OCI-LY3 (cell line): ENCODE measurements at regions not wholly inside any gene's neighbourhood (a gene's known extent, or its start where the extent isn't known, plus 50 kb on each side); places are given as distances from the start of the nearest gene placed in this dataset.

Source experiments
- H2AFZ ChIP-seq: fragments of 200-600, 300-600 bp; shearing (Covaris generic); 2 replicates; pipeline ENCODE4 v1.6.0; 2014; ENCODE audit warnings: antibody characterized with exemption, low read depth, low read length
- H3K27ac ChIP-seq: fragments of 200-600, 300-600 bp; sonication (generic); 2 replicates; pipeline ENCODE4 v1.5.1; 2014; ENCODE audit warnings: mild to moderate bottlenecking, low read length, moderate library complexity, mixed read lengths
- H3K27me3 ChIP-seq: fragments of 200-600, 300-600 bp; sonication (generic); 2 replicates; pipeline ENCODE4 v1.6.1; 2014; ENCODE audit warnings: low read depth, low read length, mixed read lengths
- H3K36me3 ChIP-seq: fragments of 200-600, 300-600 bp; sonication (generic); replicated peaks from 2 replicates; pipeline ENCODE3; 2014; ENCODE audit warnings: low read depth, low read length, mixed read lengths
- H3K4me1 ChIP-seq: fragments of 300-600, 200-600 bp; sonication (generic); 2 replicates; pipeline ENCODE4 v1.6.1; 2014; ENCODE audit warnings: low read length, mixed read lengths
- H3K4me2 ChIP-seq: fragments of 200-600, 300-600 bp; sonication (generic); 2 replicates; pipeline ENCODE4 v1.6.1; 2014; ENCODE audit warnings: low read length, mixed read lengths
- H3K4me3 ChIP-seq: fragments of 300-600, 200-600 bp; sonication (generic); 2 replicates; pipeline ENCODE4 v1.5.1; 2014; ENCODE audit warnings: antibody characterized with exemption, mild to moderate bottlenecking, low read length, moderate library complexity
- H3K79me2 ChIP-seq: fragments of 300-600, 200-600 bp; shearing (Covaris generic); 2 replicates; pipeline ENCODE4 v1.6.1; 2014; ENCODE audit warnings: mild to moderate bottlenecking, low read length, mixed read lengths
- H3K9ac ChIP-seq: fragments of 300-600, 200-600 bp; shearing (Covaris generic); 2 replicates; pipeline ENCODE4 v1.6.0; 2014; ENCODE audit warnings: mild to moderate bottlenecking, low read length, moderate library complexity
- H3K9me3 ChIP-seq: fragments of 200-600, 300-600 bp; shearing (Covaris generic); 2 replicates; pipeline ENCODE4 v1.6.1; 2014; ENCODE audit warnings: low read length, mixed read lengths; ENCODE audit not compliant: insufficient read depth
- H4K20me1 ChIP-seq: fragments of 200-600, 300-600 bp; sonication (generic); 2 replicates; pipeline ENCODE4 v1.6.1; 2016; ENCODE audit warnings: low read length, mixed read lengths; ENCODE audit not compliant: insufficient read depth
- EZH2phosphoT487 ChIP-seq: fragments of 200-600 bp; shearing (Covaris generic); IDR thresholded peaks from 2 replicates; pipeline ENCODE4 v1.6.1; 2018; ENCODE audit warnings: antibody characterized with exemption, mixed run types, low read depth
- TF ChIP-seq, protein P1 (sequence below): fragments of 200-600, 300-600 bp; sonication (generic); IDR thresholded peaks from 2 replicates; pipeline ENCODE4 v1.5.1; 2014; ENCODE audit warnings: antibody characterized with exemption, low read length, low read depth

DNA sequence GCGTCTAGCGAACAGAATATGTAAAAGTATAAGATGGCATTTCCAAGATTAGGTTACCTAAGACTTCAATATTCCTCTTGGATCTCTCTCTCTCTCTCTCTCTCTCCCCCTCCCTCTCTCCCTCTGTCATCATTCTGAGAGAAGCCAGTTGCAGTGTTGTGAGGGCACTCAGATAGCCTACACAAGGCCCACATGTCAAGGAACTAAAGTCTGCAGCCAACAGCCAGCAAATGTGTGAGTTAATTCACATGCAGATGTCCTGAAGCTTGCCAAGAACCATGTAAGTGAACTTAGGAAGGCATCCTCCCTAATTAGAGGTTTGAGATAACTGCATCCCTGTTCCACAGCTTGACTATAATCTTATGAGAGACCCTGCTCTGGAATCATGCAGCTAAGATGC lies 822.9 kb upstream of the PRR20A start:
- no peaks in the 10 kb centered on the region for H4K20me1 ChIP-seq
- H3K9ac ChIP-seq, result no peak overlapping the region
- no peaks in the 10 kb centered on the region for H3K4me1 ChIP-seq
- H3K4me3 ChIP-seq, result no peak overlapping the region
- H3K27ac ChIP-seq, result no peak overlapping the region
- no peaks in the 10 kb centered on the region for H3K27me3 ChIP-seq
- no peak overlapping the region for H2AFZ ChIP-seq
- H3K9me3 ChIP-seq, result no peaks in the 10 kb centered on the region
- TF ChIP-seq, protein P1, sequence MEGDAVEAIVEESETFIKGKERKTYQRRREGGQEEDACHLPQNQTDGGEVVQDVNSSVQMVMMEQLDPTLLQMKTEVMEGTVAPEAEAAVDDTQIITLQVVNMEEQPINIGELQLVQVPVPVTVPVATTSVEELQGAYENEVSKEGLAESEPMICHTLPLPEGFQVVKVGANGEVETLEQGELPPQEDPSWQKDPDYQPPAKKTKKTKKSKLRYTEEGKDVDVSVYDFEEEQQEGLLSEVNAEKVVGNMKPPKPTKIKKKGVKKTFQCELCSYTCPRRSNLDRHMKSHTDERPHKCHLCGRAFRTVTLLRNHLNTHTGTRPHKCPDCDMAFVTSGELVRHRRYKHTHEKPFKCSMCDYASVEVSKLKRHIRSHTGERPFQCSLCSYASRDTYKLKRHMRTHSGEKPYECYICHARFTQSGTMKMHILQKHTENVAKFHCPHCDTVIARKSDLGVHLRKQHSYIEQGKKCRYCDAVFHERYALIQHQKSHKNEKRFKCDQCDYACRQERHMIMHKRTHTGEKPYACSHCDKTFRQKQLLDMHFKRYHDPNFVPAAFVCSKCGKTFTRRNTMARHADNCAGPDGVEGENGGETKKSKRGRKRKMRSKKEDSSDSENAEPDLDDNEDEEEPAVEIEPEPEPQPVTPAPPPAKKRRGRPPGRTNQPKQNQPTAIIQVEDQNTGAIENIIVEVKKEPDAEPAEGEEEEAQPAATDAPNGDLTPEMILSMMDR, result no peak
- no peak for TF ChIP-seq EZH2phosphoT487
- no peak overlapping the region for H3K4me2 ChIP-seq
- no peaks in the 10 kb centered on the region for H3K79me2 ChIP-seq
- no peaks in the 10 kb centered on the region for H3K36me3 ChIP-seq

DNA sequence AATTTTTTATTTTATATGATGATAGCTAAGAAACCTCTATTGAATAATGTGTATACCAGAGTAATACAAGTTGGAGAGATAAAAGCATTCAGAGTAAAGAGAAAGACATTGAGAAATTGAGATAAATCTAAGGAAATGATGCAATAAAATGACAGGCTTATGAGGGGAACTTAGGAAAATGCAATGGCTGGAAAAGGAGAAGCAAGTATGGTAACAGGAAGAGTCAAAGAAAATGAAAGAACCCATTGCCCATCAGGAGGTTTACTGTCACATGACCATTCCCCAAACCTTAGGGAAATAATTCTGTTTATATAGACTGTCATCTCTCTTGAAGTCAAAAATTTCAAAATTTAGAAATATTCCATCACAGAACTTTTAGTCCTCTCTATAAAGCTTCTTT lies 808.0 kb upstream of the PRR20A start:
- Histone ChIP-seq H3K36me3 (no peaks in the 10 kb centered on the region), H3K9ac (no peak overlapping the region), H3K4me1 (no peaks in the 10 kb centered on the region), H3K27me3 (no peaks in the 10 kb centered on the region), H3K27ac (no peak overlapping the region), H3K79me2 (no peaks in the 10 kb centered on the region), H3K4me3 (no peak overlapping the region), H3K4me2 (no peak overlapping the region), H2AFZ (0 out of 2 replicates have a peak overlapping the region, but pooled peaks have one; percentile 74), H3K9me3 (0 out of 2 replicates have a peak, but pooled peaks cover 2% of the 10 kb centered on the region), H4K20me1 (no peaks in the 10 kb centered on the region)
- TF ChIP-seq, protein P1, result no peak
- TF ChIP-seq EZH2phosphoT487, result no peak

DNA sequence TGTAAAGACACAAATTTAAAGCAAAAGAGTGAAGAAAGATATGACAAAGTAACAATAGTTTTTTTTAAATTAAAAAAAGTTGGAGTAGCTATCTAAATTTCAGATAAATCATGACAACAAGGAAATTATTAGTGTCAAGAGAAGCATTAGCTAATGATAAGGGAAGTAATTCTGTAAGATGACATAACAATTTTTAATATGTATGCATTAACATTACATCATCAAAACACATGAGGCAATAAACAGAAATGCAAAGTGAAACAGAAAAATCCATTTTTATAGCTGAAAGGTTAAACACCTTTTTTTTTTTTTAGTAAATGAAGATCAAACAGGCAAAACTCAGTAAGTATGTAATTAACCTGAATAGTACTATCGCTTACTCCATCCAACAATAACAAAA lies 804.9 kb upstream of the PRR20A start:
- H3K36me3 ChIP-seq, result no peaks in the 10 kb centered on the region
- H3K27me3 ChIP-seq, result no peaks in the 10 kb centered on the region
- no peak for TF ChIP-seq EZH2phosphoT487
- TF ChIP-seq, protein P1, result no peak
- H4K20me1 ChIP-seq, result no peaks in the 10 kb centered on the region
- no peak overlapping the region for H3K9ac ChIP-seq
- no peak overlapping the region for H3K4me2 ChIP-seq
- no peaks in the 10 kb centered on the region for H3K4me1 ChIP-seq
- no peak overlapping the region for H3K4me3 ChIP-seq
- H3K27ac ChIP-seq, result no peak overlapping the region
- H3K79me2 ChIP-seq, result no peaks in the 10 kb centered on the region
- no peak overlapping the region for H2AFZ ChIP-seq
- H3K9me3 ChIP-seq, result 0 out of 2 replicates have a peak, but pooled peaks cover 2% of the 10 kb centered on the region

DNA sequence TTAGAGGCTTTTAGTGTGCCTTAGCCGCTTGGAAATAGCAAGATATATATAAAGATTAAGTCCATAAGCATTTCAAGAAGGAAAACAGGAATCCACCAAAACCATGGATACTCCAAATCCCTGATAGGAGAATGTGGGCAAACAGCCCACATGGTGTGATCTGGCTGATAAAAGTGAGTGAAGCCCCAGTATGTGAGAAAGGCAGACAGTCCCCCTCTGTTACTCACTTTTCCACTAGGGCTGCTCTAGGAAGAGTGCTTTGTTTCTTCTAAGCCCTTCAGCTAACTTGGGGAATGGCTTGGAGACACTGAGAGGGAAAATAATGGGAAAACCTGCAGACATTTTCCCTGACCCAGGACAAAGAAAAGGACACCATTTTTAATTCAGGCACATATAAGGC lies 802.3 kb upstream of the PRR20A start:
- Histone ChIP-seq H3K4me1 (no peaks in the 10 kb centered on the region), H3K9me3 (0 out of 2 replicates have a peak, but pooled peaks cover 2% of the 10 kb centered on the region), H3K36me3 (no peaks in the 10 kb centered on the region), H3K79me2 (no peaks in the 10 kb centered on the region), H3K4me2 (no peak overlapping the region), H3K4me3 (no peak overlapping the region), H3K27ac (no peak overlapping the region), H3K27me3 (no peaks in the 10 kb centered on the region), H3K9ac (no peak overlapping the region), H2AFZ (no peak overlapping the region), H4K20me1 (no peaks in the 10 kb centered on the region)
- no peak for TF ChIP-seq EZH2phosphoT487
- TF ChIP-seq, protein P1, result no peak
